MG63 (cell line): ENCODE measurements at regions not wholly inside any gene's neighbourhood (a gene's known extent, or its start where the extent isn't known, plus 50 kb on each side); places are given as distances from the start of the nearest gene placed in this dataset.

Source experiments
- DNase-seq: peaks from one replicate; pipeline ENCODE4 v3.0.0-alpha.2; 2020
- H3K27me3 ChIP-seq: fragments of 250-450 bp; sonication (Bioruptor Pico); 2 replicates; pipeline ENCODE4 v1.5.1; 2020; ENCODE audit warnings: mild to moderate bottlenecking, moderate library complexity
- H3K36me3 ChIP-seq: fragments of 250-450 bp; sonication (Bioruptor Pico); 2 replicates; pipeline ENCODE4 v1.5.1; 2020; ENCODE audit warnings: mild to moderate bottlenecking, moderate library complexity
- H3K4me3 ChIP-seq: fragments of 250-450 bp; sonication (Bioruptor Pico); 2 replicates; pipeline ENCODE4 v1.5.1; 2020; ENCODE audit warnings: mild to moderate bottlenecking, moderate library complexity
- H3K9me3 ChIP-seq: fragments of 250-450 bp; sonication (Bioruptor Pico); 2 replicates; pipeline ENCODE4 v1.5.1; 2020; ENCODE audit warnings: mild to moderate bottlenecking, moderate library complexity

DNA sequence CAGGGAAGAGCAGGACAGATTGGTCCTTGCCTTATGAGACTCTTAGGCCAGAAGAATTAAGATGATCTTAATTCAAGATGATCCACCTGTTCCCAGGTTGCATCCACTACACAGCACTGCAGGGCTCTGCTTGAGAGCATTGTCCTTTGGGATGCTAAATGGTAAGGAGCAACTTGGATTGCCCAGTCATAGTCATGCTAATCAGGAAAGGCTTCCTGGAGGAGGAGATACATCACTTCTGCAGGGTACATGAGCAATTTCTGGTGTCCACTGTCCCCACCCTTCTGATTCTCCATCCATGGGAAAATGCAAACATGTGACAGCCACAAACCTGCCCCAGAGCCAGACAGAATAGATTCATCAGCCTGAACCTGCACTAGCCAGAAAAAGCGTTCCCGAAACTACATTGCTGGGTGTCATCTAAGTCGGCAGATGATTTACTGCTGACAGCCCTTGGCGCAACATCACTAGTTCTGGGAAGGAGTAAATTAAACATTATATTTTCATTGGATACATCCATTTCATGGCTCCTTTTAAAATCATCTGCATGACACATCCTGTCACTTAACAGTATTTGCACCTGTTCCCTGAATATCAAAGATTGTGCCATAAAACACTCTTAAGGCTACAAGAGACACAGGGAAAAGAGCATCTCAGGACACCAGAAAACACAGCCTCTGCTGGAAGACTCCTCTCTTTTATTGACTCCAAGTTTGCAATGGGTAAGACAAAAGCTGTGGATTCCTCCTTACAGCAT is 282.2 kb downstream of the MAF start:
- Histone ChIP-seq H3K36me3 (no peaks in the 10 kb centered on the region), H3K27me3 (no peaks in the 10 kb centered on the region), H3K9me3 (no peaks in the 10 kb centered on the region), H3K4me3 (no peak overlapping the region)
- DNase-seq = no peak

DNA sequence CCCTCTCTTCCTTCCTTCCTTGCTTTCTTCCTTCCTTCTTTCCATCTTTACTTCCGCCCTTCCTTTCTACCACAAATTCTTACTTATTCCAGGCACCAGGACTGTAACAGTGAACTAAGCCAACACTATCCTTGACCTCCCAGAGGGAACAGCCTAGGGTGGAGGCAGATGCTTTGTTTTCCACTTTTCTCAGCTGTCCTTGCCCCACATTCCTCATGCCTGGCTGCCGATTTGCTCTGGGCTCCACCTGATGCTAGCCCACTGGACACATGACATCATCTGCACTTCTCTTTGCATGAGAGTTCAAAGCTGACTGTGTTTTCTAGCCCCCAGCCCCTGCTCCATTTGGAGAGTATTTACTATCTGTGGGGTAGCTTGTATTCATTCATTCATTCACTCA is 283.0 kb downstream of the MAF start:
- no peak overlapping the region for H3K4me3 ChIP-seq
- H3K27me3 ChIP-seq = no peaks in the 10 kb centered on the region
- no peaks in the 10 kb centered on the region for H3K9me3 ChIP-seq
- no peak for DNase-seq
- no peaks in the 10 kb centered on the region for H3K36me3 ChIP-seq

DNA sequence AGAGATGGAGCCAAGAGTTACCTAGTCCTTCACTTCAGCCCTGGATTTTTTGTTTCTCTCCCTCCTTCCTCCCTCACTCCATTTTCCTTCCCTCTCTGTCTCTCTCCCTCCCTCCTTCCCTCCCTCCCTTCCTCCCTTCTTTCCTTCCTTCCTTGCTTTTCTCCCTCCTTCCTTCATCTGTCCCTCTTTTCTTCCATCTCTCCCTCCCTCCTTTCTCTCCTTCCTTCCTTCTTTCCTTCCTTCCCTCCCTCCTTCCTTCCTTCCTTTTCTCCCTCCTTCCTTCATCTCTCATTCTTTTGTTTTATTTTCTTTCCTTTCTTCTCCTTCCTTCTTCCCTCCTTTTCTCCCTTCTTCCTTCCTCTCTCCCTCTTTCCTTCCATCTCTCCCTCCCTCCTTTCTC is 283.5 kb downstream of the MAF start:
- DNase-seq = no peak
- Histone ChIP-seq H3K4me3 (no peak overlapping the region), H3K36me3 (no peaks in the 10 kb centered on the region), H3K9me3 (no peaks in the 10 kb centered on the region), H3K27me3 (no peaks in the 10 kb centered on the region)

DNA sequence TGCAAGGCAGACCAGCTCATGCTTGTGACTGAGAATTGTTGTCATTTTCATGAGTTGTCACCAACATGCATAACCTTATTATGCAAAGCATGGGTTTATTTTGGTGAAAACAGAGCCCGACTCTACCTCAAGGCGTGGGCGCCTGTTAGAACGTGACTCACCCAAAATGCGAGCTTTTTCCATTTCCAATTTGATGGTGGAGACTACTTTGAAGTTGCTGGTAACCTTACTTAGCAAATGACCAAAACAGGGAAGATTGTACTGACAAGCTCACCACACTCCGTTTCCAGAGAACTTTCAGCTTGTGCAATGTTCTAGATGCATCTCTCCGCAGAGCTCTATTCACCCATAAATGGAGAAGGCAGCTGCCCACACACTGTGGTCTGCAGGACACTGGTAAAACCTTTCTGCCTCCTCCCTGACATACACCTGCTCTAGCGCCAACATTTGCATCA is 284.5 kb downstream of the MAF start:
- H3K27me3 ChIP-seq = no peaks in the 10 kb centered on the region
- H3K4me3 ChIP-seq = no peak overlapping the region
- no peaks in the 10 kb centered on the region for H3K9me3 ChIP-seq

DNA sequence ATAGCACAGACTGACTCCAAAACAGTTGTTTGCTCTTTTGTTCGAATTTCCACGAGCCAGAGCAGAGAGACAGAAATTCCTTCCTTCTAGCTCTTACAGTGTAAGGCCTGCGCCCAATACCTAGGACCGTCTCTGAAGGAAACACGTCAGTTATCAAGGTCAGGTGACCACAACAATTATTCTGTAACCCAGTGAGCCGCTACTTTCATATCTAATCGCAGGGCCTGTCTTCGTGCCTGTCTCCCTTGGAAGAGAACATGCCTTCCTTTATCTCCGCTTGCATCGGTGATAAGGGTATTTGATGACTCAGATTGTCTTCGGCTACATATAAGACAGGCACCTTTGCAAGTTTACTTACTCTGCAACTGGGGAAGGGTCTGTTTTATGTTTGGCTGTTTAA is 288.0 kb downstream of the MAF start:
- Histone ChIP-seq H3K4me3 (no peak overlapping the region), H3K9me3 (no peaks in the 10 kb centered on the region), H3K27me3 (no peaks in the 10 kb centered on the region), H3K36me3 (no peaks in the 10 kb centered on the region)
- DNase-seq = no peak

More for the DNA sequence above, 284.5 kb downstream of the MAF start:
- no peak for DNase-seq
- H3K36me3 ChIP-seq = no peaks in the 10 kb centered on the region

DNA sequence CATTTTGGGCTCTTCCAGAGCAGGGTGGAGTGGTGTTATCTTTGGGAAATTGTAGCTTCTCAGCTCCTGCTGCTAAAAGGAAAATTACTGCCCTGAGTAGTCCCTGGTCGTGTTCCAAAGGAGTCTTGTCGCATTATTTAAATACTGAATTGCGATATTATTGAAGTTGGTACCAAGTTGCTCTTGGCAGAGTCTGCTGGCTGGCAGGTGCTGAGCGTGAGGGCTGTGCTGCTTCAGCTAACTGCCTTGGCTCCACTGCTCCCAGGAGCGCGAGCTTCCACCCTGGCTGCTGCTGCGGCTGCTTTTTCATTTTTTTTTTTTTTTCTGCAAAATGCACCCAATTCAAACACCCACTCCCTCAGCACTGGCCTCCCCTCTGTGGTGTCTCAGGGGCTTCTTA is 289.8 kb downstream of the MAF start:
- no peaks in the 10 kb centered on the region for H3K9me3 ChIP-seq
- DNase-seq = no peak

DNA sequence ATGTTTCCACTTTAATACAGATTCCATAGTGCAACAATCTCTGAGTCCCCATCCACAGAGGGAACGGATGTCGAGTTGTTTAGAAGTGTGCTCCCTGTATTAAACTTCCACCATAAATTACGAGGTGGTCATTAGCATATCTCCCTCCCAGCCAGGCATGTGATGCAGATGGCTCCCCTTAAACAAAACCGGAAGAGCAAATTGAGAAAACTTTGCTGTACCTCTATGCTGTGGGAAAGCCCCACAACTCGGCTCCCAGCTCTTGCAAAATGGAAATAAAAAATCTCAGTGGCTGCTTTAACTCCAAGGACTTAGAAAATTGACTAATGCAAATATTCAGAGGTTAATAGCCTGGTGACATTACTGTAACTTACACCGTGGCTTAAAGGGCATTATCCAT is 290.9 kb downstream of the MAF start:
- no peaks in the 10 kb centered on the region for H3K9me3 ChIP-seq
- no peak overlapping the region for H3K4me3 ChIP-seq

More for the DNA sequence above, 289.8 kb downstream of the MAF start:
- H3K36me3 ChIP-seq = no peaks in the 10 kb centered on the region
- no peaks in the 10 kb centered on the region for H3K27me3 ChIP-seq
- no peak overlapping the region for H3K4me3 ChIP-seq

DNA sequence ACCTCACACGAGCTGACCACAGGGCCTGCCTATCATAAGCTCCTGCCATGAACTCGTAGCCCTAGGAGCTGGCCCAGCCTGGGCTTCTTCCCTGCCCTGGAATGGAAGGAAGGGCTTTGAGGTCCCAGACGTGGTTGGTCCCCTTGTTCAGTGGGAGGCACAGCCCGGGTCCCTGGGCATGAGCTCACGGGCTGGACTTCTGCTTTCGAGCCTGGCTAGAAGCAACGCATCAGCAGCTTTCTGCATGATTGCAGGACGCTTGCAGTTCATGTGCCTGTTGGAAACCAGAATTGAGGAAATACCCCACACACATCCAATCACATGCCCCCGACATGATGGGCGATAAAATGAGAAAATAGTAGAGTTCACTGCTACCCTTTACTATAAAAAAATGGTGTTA is 293.3 kb downstream of the MAF start:
- no peaks in the 10 kb centered on the region for H3K36me3 ChIP-seq
- H3K4me3 ChIP-seq = no peak overlapping the region
- no peaks in the 10 kb centered on the region for H3K9me3 ChIP-seq
- DNase-seq = no peak
- H3K27me3 ChIP-seq = no peaks in the 10 kb centered on the region

More for the DNA sequence above, 290.9 kb downstream of the MAF start:
- DNase-seq = no peak
- Histone ChIP-seq H3K27me3 (no peaks in the 10 kb centered on the region), H3K36me3 (no peaks in the 10 kb centered on the region)

DNA sequence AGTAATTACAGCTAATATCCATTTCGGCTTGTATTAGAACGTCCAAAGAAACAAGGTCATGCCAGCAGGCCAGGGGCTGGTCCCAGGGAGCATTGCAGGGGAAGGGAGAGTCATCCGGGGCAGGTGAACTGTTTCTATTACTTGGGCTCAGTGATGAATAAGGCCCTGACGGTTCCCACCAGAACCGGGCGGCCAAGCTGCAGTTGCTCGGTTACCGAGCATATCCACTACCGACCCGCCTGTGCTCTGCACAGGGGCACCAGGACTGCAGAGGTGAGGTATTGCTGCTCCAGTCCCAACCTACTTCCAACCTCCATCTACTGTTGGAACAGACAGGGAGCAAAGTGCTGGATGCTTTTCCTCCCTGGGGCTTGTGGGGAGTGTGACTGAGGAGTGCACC is 295.5 kb downstream of the MAF start:
- H3K36me3 ChIP-seq = no peaks in the 10 kb centered on the region
- no peaks in the 10 kb centered on the region for H3K27me3 ChIP-seq
- H3K4me3 ChIP-seq = no peak overlapping the region
- no peaks in the 10 kb centered on the region for H3K9me3 ChIP-seq
- DNase-seq = no peak

DNA sequence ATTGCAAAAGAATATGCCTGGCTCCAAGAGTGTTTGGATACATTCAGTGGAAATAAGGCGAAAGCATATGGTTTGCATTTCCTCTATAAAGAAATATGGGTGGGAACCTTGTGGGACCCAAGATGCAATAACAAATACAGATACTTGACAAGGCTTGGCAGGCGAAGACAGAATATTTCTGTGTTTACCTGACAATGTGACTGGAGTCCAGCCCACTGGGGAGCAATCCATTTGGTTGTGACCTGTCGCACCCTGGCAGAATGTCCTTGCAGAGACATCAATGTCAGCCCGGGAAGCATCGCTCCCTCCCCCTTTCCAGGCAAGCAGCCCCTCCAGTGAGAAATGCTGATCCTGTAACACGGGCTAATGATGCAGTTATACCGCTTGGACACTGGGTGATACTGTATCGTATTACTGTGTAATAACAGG is 296.6 kb downstream of the MAF start:
- no peaks in the 10 kb centered on the region for H3K36me3 ChIP-seq
- H3K27me3 ChIP-seq = no peaks in the 10 kb centered on the region
- H3K4me3 ChIP-seq = no peak overlapping the region
- no peaks in the 10 kb centered on the region for H3K9me3 ChIP-seq
- no peak for DNase-seq

DNA sequence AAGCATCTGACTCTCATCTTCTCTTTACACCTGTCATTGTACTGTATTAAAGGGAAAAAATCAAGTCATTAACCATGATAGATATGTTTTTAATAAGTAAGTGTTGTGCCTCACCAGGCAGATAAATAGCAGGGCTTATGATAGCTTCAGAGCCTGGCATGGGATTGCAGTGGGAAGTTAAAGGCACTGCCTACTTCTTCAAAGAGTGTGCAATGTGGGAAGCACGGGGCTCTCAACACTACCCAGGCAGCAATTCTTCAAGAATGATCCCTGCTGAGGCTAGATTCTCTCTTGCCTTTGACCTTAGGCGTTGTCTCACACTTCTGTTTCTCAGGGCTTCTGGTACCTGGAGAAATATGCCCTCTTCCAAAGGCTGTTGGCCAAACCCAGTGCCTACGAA is 297.3 kb downstream of the MAF start:
- H3K27me3 ChIP-seq = no peaks in the 10 kb centered on the region
- H3K4me3 ChIP-seq = no peak overlapping the region
- DNase-seq = no peak
- H3K36me3 ChIP-seq = no peaks in the 10 kb centered on the region
- no peaks in the 10 kb centered on the region for H3K9me3 ChIP-seq

DNA sequence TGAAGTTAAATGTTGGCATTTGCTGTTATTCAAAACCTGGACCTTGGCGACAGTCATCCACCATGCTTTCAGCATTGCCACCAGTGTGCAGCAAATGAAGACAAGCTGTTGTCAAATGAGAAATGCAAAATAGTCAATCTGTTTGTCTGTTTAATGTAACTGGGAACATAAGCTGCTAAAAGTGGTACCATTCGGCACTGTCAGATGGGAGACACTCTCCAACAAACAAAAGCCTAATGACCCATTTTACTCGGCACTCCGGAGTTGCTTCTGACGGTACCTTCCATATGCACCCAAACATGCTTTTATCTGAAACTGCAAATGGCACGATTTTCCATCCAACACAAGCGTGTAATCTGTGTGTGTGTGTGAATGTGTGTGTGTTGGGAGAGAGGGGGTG is 297.8 kb downstream of the MAF start:
- H3K4me3 ChIP-seq = no peak overlapping the region
- H3K27me3 ChIP-seq = no peaks in the 10 kb centered on the region
- H3K36me3 ChIP-seq = no peaks in the 10 kb centered on the region
- H3K9me3 ChIP-seq = no peaks in the 10 kb centered on the region
- no peak for DNase-seq

DNA sequence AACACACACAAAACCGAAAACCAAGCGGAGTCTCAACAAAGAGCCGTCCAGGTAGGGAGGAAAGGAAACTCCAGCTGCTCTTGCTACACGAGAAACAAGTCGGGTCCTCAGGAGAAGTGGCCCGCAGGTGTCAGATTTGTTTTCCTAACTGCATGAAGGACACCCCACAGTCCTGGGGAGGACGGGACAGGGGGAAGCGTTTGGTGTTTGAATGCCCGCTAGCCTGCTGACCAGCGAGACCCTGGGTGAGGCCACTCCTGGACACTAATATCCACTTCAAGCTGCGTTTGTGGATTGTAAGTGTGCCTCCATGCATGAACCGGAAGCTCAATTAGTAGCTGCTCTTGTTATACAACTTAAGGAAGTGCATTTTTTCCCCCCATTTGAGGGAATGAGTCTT is 299.5 kb downstream of the MAF start:
- H3K4me3 ChIP-seq = no peak overlapping the region
- H3K27me3 ChIP-seq = no peaks in the 10 kb centered on the region
- no peaks in the 10 kb centered on the region for H3K36me3 ChIP-seq
- H3K9me3 ChIP-seq = no peaks in the 10 kb centered on the region
- DNase-seq = no peak

DNA sequence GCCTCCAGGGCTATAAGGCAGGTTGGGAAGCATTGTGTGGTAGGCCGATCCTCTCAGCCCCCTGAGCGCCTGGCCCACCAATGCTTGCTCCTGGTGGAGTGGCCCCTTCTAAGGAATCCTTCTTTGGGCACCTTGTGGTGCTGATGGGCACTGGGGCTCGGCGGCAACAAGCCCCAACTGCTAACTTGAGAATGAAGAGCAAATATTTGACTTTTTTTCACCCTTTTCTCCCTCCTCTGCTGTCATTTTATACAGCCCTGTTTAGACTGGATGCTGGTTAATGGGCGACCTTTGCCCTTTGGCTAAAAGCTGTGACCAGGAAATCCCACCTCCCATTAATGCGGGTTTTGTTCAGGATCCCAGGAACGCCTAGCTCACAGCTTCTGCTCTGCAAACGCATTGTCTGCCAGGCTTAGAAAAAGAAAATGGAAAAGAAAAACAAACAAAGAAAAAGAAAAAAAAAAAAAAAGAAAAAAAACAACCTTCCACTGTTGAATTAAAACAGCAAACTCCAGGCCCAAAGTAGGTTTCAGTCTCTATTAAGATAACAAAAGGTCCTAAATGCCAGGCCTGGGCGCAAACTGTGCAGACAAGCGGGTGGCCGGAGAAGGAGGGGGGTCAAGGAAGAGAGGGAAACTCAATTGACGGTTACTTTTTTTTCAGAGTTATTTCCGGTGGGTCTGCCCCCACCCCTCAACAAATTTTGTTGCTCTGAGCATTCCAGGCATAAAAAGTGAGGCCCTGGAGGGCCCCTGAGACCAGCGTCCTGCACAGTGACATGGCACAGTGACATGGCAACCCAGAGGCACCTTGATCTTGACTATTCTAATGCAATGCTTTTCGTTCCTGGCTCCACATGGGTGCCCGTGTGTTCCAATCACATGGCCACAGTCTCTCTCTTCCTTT is 301.4 kb downstream of the MAF start:
- no peaks in the 10 kb centered on the region for H3K27me3 ChIP-seq
- DNase-seq = no peak
- no peak overlapping the region for H3K4me3 ChIP-seq
- H3K36me3 ChIP-seq = no peaks in the 10 kb centered on the region
- H3K9me3 ChIP-seq = no peaks in the 10 kb centered on the region

DNA sequence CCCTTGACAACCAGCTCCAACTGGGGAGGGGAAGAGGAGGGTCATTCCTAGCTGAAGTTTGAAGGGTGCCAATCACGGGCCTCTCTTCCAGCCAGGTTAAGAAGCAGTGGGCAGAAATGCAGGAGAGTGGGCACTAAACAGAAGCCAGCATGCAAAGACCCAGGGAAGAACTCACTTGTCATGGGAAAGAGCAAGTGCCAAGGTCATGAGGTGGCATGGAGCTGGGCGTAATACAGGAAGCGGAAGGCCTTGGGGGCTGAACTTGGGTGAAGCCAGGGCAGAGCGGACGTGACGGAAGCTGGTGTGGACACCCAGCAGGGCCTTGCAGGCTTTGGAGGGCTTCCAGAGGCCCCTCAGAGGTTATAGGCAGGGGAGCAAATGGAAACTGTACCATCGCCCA is 302.1 kb downstream of the MAF start:
- no peaks in the 10 kb centered on the region for H3K9me3 ChIP-seq
- DNase-seq = no peak
- no peaks in the 10 kb centered on the region for H3K27me3 ChIP-seq
- H3K4me3 ChIP-seq = no peak overlapping the region
- no peaks in the 10 kb centered on the region for H3K36me3 ChIP-seq

DNA sequence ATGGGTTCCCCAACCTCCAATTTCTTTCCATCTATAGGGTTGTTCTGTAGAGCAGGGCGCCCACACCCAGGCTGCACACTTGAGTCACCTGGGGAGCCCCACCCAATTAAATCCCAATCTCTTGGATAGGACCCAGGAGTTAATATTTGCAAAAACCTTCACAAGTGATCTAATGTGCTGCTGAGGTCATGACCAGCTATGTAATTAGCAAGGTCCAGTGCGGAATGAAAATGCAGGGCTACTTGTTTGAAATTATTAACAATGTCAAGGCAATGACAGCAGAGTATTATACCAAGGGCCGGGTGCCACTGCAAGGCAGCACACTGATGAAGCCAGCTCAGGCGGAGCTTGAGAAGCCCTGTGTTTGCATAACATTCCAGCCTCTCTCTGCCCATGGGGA is 302.7 kb downstream of the MAF start:
- Histone ChIP-seq H3K27me3 (no peaks in the 10 kb centered on the region), H3K4me3 (no peak overlapping the region), H3K9me3 (no peaks in the 10 kb centered on the region), H3K36me3 (no peaks in the 10 kb centered on the region)
- DNase-seq = no peak

DNA sequence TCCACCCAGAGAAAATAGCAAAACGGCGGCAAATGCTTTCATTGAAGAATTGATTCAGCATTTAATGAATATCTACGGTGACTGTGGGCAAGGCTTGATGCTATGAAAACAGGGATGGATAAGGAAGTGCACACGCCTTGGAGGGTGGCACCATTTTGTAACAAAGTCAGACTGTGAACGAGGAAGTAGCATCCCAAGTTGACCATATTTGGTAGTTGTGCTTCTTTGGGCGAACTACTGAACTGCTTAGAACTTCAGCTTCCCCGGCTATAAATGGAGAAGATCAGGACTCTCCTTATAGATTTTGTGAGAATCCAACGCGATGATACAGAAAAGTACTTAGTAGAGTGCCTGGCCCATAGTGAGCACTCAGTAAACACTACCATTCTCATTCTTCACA is 303.2 kb downstream of the MAF start:
- no peaks in the 10 kb centered on the region for H3K27me3 ChIP-seq
- no peaks in the 10 kb centered on the region for H3K9me3 ChIP-seq
- no peak for DNase-seq
- no peak overlapping the region for H3K4me3 ChIP-seq
- H3K36me3 ChIP-seq = no peaks in the 10 kb centered on the region

DNA sequence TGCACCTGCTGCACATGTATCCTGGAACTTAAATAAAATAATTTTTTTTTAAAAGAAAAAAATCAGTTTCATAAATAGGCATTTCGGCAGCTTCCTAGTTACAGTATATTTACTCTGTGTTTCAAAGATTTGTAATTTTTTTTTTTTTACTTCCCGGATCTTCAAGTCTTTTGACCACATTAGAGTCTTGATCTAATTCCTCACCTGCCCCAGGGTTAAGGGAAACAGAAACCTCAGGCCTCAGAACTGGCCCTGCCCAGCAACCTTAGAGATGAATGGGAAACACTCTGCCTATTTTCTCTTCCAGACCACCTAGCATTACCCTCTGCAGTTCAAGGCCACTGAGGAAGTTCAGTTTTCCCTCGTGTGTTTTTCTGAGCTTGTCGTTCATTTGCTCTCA is 304.0 kb downstream of the MAF start:
- Histone ChIP-seq H3K27me3 (no peaks in the 10 kb centered on the region), H3K36me3 (no peaks in the 10 kb centered on the region), H3K4me3 (no peak overlapping the region), H3K9me3 (no peaks in the 10 kb centered on the region)
- DNase-seq = no peak
